ENCODE measurements at regions not wholly inside any gene's neighbourhood (a gene's known extent, or its start where the extent isn't known, plus 50 kb on each side); places are given as distances from the start of the nearest gene placed in this dataset.
"Not testable (repeated sequence)": the region's sequence is repeated elsewhere in the genome, so short reads cannot be mapped to it uniquely, and the experiment has no call there.

DNA sequence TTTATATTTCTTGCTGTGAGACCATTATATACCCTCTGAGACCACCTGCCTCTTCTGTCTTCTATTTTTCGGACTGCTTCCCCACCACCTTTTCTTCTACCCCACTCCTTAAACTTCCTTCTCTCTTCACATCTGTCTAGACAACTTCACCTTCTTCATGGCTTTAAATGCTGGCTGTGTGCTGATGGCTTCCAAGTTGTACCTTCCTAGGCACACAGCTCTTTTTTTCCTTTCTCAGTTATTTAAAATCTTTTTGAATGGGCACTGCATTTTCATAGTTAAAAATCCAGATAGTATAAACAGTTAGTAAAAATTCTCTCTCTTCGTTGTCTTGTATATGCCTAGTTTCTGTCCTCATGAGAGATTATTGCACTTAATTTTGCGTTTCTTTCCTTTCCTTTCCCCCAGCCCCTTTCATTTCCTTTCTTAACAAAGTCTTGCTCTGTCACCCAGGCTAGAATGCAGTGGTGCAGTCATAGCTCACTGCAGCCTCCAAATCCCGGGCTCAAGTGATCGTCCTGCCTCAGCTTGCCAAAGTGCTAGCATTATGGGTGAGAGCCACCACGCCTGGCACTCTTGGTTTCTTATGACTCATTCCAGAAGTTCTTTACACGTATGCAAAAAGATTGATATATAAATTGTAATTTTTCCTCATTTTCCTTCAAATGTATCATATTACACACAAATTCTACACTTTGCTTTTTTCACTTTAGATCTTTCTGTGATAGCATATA lies 114.3 kb downstream of the NPIPB5 start:
- DNase-seq (ENCODE audit: extremely low read depth, low read depth, low spot score) = no peak

DNA sequence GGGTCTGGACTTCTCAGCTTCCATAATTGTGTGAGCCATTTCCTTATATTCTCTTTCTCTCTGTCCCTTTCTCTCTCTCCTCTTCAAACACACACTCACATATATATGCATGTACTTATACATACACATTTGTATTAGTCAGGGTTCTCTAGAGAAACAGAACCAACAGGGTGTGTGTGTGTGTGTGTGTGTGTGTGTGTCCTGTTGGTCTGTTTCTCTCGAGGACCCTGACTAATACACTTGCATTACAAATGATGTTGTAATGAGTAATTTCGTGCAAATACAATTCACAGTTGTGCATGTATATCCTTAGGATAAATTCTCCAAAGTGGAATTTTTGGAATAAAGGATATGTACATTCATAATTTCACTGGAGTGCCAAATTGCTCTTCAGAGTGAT lies 115.3 kb downstream of the NPIPB5 start:
- no peak for DNase-seq (ENCODE audit: extremely low read depth, low read depth, low spot score)

DNA sequence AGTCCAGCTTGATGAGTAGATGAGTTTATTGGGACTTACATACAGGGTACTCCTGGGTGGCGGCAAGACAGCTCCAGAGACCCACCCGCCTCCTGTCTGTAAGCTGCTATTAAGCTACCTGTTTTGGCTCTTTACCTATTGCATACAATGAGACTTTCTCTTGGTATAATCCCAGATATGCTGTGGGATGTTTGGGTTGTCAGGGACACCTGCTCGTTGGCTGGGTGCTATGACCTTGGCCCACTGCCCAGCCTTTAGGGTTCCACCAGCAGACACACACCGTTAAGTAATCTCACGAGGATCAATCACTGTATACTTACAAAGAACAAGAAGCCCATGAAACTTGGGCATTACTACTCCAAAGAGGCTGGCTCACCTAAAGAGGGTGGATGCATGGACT lies 116.4 kb downstream of the NPIPB5 start:
- DNase-seq (ENCODE audit: extremely low read depth, low read depth, low spot score) = no peak

DNA sequence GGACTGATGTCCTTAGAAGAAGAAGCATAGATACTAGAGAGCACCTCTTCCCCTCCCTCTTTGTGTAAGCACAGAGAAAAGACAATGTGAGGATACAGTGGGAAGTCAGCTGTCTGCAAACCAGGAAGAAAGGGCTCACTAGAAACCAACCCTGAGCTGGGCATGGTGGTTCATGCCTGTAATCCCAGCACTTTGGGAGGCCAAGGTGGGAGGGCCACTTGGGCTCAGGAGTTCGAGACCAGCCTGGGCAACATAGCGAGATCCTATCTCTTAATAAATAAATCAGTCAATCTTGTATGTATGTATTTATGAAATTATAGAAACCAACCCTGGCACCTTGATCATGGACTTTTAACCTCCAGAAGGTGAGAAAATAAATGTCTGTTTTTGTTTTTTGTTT lies 118.3 kb downstream of the NPIPB5 start:
- no peak for DNase-seq (ENCODE audit: extremely low read depth, low read depth, low spot score)

DNA sequence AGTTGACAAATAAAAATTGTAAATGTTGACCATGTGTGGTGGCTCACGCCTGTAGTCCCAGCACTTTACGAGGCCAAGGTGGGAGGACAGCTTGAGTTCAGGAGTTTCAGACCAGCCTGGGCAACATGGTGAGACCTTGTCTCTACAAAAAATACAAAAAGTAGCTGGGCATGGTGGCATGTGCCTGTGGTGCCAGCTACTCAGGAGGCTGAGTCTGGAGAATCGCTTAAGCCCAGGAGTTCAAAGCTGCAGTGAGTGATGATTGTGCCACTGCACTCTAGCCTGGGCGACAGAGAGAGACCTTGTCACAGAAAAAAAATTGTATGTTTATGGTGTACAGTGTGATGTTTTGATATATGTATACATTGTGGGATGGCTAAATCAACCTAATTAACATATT lies 119.6 kb downstream of the NPIPB5 start:
- no peak for DNase-seq (ENCODE audit: extremely low read depth, low read depth, low spot score)

DNA sequence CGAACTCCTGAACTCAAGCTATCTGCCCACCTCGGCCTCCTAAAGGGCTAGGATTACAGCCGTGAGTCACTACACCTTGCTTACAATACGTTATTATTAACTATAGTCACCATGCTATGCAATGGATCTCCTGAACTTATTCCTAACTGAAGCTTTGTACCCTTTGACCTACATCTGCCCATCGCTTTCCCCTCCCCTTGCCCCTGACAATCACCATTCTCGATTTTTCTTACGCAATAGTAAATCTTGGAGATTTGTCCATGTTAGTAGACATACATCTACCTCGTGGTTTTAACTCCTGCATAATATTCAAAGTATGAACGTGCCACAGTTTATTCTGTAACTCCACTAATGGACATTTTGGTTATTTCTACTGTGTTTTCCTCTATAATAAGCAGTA lies 120.6 kb downstream of the NPIPB5 start:
- no peak for DNase-seq (ENCODE audit: extremely low read depth, low read depth, low spot score)

DNA sequence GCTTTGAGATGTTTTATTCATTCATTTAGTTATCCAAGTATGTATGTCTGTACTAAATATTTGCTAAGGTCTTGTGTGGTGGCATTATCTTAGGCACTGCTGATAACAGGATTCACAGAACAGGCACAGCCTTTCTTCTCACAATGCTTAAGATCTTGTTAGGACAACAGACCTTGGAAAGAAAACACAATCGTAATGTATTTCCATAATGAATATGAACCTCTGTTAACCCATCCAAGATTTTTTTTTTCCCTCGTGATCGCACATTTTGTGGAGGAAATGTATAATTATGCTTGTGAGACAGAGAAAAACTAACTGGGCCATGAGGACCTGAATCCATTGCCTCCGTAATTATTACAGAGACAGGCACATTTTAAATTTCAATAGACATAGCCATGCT lies 121.9 kb downstream of the NPIPB5 start:
- DNase-seq (ENCODE audit: extremely low read depth, low read depth, low spot score) = no peak

DNA sequence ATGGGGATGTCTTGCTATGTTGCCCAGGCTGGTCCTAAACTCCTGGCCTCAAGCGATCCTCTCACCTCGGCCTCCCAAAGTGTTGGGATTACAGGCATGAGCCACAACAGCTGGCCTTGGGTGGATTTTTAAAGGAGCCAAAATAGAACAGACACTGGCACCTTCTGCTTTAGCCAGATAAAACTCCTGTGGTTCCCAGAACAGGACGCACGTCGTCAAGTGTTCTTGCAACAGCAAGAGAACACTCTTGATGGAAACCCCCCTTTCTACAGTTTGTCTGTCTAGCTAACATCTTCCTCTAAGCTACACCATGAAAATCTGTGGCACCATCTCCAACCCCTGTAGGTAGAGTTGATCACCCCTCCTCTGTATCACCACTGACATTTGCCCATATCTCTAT lies 122.6 kb downstream of the NPIPB5 start:
- DNase-seq (ENCODE audit: extremely low read depth, low read depth, low spot score) = no peak

DNA sequence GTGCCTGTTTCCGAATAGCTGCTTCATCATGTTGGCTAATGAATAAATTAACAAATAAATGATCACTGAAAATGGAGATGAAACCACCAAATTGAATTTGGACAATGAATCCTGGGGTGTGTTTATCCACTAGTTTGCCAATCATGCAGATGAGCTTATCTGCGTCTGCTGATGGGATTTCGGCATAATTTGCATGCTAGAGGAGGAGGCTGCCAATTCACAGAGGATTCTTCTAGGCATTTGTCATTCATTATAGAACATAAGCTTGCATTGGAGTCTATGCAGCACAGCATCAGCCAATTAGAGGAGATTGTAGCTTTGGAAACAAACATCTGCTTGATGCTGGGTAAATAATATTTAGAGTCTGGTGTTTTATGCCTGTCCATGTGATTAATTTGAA lies 123.1 kb downstream of the NPIPB5 start:
- no peak for DNase-seq (ENCODE audit: extremely low read depth, low read depth, low spot score)

DNA sequence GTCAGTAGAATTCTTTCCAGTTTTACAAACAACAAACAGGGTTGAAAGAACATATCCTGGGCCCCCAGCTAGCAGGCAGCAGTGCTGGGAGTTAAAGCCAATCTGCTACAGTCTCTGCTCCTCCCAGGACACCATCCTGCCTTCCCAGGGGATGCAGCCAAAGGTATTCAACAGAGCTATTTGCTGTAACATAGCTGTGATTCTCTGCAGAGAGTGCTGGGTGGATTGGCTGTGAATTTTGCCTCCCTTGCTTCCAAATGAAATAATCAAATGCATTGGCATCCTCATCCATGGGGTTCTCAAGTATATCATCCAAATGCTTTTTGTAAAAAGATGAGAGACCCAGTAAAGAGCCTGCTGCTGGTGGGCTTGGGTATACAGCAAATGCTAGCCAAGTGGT lies 124.3 kb downstream of the NPIPB5 start:
- no peak for DNase-seq (ENCODE audit: extremely low read depth, low read depth, low spot score)

DNA sequence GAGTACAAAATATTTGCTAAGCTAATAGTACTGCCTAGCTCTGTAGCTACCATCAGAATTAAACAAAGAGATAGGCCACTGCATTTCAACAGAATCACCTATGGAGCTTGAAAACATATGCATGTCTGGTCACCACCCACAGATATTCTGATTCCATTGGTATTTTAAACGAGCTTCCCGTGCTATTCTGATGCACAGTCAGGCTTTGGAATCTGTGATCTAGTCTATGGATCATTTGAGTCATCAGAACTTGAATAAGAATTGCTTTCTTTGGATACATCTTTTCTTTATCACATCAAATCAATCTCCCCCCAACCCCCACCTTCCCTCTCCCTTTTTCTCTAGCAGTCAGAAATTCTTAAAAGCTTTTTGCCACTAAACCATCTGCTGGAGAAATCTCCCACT lies 124.7 kb downstream of the NPIPB5 start:
- no peak for DNase-seq (ENCODE audit: extremely low read depth, low read depth, low spot score)

DNA sequence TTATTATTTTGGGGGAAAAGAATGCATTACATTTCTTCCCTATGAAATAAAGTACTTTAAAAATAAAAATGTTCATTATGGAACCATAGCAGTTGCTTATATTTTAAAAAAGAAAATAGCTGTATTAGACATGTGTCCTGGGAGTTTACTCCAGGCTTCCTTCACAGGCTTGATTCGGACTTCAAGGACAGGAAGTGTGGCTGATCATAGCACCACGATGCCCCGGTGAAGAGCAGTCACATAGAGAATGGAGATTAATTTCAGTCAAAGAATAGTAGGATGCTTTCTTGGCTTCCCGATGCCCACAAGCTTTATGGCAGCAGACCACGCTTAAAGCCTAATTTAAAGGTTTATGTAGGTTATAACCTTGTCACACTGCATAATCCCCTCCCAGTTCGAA lies 125.1 kb downstream of the NPIPB5 start:
- DNase-seq (ENCODE audit: extremely low read depth, low read depth, low spot score) = no peak

DNA sequence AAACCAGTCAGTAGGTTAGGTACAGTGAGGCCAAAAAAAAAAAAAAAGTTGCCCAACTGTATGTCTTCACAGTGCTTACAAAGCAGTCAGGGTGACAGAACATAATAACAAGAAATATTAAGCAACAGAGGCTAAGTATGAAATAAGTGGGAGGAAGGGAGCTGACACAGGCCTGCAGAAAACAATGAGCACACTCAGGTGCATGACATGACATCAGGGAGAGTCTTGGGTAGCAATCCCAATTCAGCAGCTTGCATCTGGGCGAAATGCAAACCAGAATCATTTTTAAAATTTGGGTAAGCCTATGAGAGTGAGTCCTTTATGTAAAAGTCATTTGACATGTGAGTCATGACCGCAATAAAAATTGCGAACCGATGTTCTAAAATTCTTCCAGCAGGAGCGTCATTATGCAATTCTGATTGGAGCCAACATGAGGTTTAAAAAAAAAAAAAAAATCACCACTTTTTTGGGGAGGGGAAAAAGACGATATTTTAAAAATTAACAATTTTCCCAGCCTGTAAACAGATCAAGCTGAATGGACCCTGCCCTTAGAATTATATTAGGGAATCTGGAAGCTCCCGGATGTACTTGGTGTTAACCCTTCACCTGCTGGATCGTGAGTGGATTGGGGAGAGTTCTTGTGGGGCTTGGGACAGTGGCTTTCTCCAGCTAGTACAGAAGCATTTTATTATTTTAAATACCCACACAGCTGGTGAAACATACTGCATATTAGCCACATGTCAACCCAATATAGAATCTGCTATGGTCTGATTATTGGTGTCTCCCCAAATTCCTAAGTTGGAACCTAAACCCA lies 127.9 kb downstream of the NPIPB5 start:
- no peak for DNase-seq (ENCODE audit: extremely low read depth, low read depth, low spot score)

DNA sequence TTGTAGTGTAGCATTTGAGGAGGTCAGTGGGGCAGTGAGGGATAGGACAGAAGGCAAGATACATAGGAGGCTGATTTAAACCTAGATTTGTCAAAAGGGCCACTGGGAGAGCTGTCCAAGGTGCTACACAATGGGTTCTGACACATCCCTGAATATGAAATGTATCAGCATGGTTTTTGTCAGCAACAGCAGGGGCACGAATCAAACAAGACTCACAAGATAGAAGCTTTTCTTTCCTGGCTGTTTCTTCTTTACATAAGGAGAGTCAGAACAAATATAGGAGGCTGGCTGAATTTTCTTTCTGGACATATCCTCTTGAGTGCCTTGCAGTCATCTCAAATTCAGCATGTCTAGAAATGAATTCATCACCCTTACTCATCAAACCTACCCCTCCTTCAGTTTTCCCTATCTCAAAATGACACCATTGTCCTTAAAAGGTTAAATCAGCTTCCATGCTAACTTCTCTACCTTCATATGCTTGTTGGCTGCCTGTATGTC lies 130.5 kb downstream of the NPIPB5 start:
- DNase-seq (ENCODE audit: extremely low read depth, low read depth, low spot score) = peak; percentile 9

DNA sequence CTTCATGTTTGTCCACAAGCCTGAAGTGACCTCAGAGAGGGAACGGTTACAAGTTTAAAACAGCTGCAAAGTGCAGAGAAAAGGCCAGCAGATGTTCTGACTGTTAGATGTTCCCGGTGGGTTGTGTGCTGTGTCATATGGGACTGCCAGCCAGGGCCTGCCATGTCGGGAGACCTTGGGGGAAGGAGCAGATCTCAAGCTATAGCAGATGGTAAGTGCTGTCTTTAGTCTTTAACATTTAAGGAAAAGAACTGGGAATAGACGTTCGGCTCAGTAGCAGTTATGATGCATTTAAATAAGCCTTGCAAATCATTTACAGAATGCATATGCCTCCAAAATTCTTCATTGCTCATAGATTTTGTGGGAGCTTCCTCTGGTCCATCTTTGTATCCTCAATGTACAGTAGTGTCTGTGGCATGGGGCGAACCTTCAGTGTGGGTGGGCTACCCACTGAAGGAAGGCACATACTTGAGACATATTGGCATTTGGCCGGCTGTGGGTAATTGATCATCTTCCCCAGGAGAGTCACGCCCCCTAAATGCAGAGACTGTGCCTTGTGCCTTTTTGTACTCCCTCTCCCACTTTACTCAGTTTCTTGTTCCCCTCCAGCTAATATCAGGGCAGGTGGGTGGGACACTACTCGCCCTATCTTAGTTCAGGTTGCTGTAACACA lies 131.9 kb downstream of the NPIPB5 start:
- DNase-seq (ENCODE audit: extremely low read depth, low read depth, low spot score) = no peak

DNA sequence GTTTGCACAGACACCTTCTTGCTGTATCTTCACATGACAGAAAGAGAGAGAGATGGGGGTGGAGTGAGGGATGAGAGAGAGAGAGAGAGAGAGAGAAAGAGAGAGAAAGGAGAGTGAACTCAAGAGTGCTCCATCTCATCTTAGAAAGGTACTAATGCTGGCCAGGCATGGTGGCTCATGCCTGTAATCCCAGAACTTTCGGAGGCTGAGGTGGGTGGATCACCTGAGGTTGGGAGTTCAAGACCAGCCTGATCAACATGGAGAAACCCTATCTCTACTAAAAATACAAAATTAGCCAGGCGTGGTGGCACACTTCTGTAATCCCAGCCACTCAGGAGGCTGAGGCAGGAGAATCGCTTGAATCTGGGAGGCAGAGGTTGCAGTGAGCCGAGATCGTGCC lies 132.5 kb downstream of the NPIPB5 start:
- not testable (repeated sequence) for DNase-seq (ENCODE audit: extremely low read depth, low read depth, low spot score)

DNA sequence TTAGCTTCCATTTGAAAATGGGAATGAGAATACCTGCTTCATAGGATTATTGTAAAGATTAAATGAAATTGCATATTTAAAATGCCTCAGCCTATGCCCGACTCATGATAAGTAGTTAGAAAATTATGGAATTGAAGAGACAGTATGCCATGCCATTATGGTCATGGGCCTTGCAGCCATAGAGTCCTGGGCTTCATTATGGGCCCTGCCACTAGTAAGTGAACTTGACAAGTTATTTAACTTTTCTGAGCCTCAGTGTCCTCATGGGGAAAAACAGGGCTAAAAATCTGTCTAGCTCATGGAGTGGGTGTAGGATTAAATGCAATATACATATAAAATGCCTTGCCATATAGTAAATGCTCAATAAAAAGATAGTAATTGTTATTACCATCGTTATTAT lies 133.2 kb downstream of the NPIPB5 start:
- no peak for DNase-seq (ENCODE audit: extremely low read depth, low read depth, low spot score)

DNA sequence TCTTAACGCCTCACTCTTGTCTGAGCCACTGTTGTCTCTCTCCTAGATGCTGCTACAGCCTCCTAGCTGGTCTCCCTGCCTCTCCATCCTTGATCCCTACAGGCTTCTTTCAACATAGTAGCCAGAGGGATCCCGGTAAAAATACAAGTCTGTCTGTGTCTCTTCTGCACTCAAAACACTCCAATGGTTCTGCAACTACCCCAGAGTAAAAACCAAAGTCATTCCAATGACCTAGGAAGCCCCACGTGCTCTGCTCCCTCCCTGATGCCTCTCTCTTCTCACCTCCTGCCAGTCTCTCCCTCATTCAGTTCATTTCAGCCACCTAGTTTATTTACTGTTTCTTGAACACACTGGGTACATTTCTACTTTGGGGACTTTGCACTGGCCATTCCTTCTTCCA lies 135.2 kb downstream of the NPIPB5 start:
- DNase-seq (ENCODE audit: extremely low read depth, low read depth, low spot score) = no peak

DNA sequence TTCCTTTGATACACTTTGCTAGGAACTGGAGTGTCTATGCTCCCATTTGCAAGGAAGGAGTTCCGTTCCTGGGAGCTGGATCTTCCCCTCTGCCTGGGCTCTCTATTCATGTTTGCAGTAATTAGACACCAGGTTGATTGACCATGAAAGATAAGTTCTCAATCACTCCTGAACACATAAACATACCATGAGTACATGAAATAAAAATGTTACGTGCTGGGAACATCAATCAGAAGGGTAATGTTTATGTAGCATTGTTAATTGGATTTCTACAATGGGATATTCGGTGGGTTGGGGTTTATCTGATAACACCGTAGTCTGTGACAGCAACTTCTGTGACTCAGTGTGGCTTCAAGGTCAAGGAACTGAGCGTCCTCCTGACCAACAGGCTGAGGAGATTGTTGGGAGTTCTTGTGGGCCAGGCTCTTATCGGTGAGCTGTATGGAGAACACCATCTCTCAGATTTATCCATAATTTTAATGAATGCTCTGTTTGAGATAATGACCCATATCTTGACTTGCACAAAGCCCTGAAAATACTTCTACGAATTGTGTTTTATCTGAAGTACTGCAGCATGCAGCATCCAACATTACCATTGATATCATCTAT lies 136.4 kb downstream of the NPIPB5 start:
- no peak for DNase-seq (ENCODE audit: extremely low read depth, low read depth, low spot score)

DNA sequence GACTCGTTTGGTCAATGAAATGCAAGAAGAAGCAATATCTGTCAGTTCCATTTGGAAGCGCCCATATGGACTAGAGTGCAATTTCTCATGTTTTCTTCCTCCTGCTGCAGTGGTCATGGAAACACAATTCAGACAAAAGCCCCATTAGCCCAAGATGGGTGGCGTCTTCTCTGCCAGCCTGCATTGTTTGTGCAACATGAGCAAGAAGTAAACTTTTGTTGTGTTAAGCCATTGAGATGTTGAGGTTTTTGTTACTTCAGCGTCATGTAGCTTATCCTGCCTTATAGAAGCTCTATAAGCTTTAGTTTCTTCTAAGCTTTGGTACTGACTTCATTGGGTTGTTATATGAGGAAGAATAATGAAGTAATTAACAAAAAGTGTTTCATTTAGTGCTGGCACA lies 137.4 kb downstream of the NPIPB5 start:
- DNase-seq (ENCODE audit: extremely low read depth, low read depth, low spot score) = no peak

DNA sequence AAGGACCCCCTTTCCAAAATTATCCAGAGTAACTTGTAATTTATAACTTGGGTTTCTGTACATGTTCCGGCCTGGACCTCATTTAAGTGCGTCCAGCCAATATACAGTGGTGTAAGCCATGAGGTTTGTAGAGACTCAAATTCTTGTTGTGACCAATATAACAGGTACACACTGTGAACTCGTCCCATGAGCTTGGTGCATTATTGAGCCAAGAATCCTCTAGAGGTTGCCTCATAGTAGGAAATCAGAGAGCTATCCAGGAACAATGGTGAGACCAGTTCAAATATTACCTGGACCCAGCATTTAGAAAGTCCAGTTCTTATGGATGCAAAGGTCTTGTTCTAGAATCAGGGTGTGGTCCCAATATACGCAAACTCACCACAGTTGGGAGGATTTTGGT lies 138.2 kb downstream of the NPIPB5 start:
- no peak for DNase-seq (ENCODE audit: extremely low read depth, low read depth, low spot score)
